ENCODE measurements at regions not wholly inside any gene's neighbourhood (a gene's known extent, or its start where the extent isn't known, plus 50 kb on each side); places are given as distances from the start of the nearest gene placed in this dataset.

DNA sequence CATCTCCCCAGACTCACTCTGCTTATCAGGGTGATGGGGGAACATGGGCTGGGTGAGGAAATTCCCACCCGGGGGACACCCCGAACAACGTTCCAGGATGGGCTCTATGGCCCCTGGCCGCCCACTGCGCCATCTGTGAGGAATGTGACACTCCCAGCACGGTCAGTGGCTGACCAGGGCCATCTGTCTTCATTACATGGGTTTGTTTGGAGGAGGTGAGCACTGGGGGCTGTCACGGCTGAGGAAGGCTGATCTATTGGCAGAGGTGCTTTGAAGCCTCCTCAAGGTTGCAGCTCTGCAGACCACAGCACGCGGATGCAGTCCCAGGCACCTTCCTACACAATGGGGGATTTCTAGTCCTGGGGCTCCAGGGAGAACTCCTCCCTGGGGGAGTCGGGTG, 214.1 kb upstream of the FOXF1 start:
- H3K27me3 ChIP-seq = no peaks in the 10 kb centered on the region
- TF ChIP-seq, protein P1, sequence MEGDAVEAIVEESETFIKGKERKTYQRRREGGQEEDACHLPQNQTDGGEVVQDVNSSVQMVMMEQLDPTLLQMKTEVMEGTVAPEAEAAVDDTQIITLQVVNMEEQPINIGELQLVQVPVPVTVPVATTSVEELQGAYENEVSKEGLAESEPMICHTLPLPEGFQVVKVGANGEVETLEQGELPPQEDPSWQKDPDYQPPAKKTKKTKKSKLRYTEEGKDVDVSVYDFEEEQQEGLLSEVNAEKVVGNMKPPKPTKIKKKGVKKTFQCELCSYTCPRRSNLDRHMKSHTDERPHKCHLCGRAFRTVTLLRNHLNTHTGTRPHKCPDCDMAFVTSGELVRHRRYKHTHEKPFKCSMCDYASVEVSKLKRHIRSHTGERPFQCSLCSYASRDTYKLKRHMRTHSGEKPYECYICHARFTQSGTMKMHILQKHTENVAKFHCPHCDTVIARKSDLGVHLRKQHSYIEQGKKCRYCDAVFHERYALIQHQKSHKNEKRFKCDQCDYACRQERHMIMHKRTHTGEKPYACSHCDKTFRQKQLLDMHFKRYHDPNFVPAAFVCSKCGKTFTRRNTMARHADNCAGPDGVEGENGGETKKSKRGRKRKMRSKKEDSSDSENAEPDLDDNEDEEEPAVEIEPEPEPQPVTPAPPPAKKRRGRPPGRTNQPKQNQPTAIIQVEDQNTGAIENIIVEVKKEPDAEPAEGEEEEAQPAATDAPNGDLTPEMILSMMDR (IDR thresholded peaks at IDR 0.05) = no peak
- peak overlapping the region; percentile 73 for H3K27ac ChIP-seq
- no peaks in the 10 kb centered on the region for H3K4me1 ChIP-seq
- no peaks in the 10 kb centered on the region for H3K36me3 ChIP-seq
- no peaks in the 10 kb centered on the region for H3K9me3 ChIP-seq
- no peak for DNase-seq
- H3K4me3 ChIP-seq = no peak overlapping the region
- peak overlapping the region in 1 of 2 donors; percentile 4 for H3K9ac ChIP-seq (ENCODE audit: low read depth in 2 of 2, low read length in 2 of 2)
- intact Hi-C loops (cut with DNase I) = no loop called here

DNA sequence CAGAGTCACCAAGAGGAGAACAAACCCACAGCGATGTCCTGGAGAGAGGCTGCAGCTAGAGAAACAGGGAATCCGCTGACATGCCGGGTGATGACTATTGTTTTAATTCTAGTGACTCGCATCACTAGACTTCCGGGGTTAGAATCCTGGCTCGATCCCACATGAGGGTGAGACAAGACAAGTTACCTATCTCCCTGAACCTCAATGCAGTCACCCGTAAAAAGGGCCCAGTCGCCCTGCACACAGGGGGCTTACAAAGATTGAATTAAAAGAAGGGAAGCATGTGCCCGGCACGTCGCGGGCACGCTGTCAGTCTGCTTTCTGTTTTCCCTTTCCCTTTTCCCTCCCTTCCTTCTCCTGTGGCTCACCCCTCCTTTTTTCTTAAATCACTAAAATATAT, 212.9 kb upstream of the FOXF1 start:
- peak overlapping the region; percentile 73 for H3K27ac ChIP-seq
- no peaks in the 10 kb centered on the region for H3K4me1 ChIP-seq
- intact Hi-C loops (cut with DNase I) = no loop called here
- TF ChIP-seq, protein P1 (IDR thresholded peaks at IDR 0.05) = no peak
- DNase-seq = no peak
- peak overlapping the region in 1 of 2 donors; percentile 35 for H3K9ac ChIP-seq (ENCODE audit: low read depth in 2 of 2, low read length in 2 of 2)
- no peaks in the 10 kb centered on the region for H3K9me3 ChIP-seq
- H3K36me3 ChIP-seq = no peaks in the 10 kb centered on the region
- H3K27me3 ChIP-seq = no peaks in the 10 kb centered on the region
- H3K4me3 ChIP-seq = no peak overlapping the region

DNA sequence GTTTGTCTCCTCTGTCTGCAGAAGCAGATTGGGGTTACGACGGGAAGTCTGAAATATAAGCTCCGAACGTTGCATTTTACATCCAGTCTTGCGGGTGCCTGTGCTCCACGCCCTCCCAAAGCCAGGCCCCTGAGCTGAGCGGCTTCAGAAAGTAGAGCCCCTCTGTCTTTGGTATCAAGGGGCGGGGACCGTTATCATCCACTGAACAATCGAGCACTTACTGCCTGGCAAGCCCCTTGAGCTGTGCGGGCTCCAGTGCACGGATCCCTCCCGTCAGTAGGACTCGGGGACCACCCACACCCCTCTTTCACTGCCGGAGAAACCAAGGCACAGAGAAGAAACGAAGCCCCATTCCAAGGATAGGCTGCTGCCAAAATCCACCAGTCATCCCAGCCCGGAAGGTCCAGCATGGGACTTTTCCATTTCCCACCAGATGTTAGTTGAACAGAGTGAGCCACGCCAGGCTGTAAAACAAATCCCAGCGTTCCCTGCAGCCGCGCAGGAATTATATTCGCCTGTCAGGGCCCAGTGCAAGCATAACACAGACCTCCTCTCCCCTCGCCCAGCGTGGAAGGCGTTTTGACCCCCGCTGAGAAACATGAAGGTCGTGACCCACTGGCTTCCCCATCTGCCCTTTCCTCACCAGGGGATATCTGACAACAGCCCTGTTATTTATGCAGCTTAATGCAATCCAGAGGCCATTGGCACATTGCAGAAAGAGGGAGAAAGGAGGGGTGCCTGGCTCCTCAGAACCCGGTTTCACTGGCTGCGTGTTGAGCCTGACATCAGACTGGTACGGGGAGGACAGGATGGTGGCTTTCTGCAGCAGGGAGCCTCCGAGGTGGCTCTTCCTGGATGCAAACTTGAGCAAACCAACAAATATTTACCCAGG, 212.2 kb upstream of the FOXF1 start:
- TF ChIP-seq, protein P1 (IDR thresholded peaks at IDR 0.05) = no peak
- Histone ChIP-seq H3K27me3 (no peaks in the 10 kb centered on the region), H3K27ac (peak overlapping the region; percentile 73), H3K4me3 (no peak overlapping the region), H3K36me3 (no peaks in the 10 kb centered on the region), H3K9me3 (no peaks in the 10 kb centered on the region), H3K9ac (ENCODE audit: low read depth in 2 of 2, low read length in 2 of 2) (peak overlapping the region; percentile 26 to 50), H3K4me1 (no peaks in the 10 kb centered on the region)
- no peak for DNase-seq
- intact Hi-C loops (cut with DNase I) = no loop called here

DNA sequence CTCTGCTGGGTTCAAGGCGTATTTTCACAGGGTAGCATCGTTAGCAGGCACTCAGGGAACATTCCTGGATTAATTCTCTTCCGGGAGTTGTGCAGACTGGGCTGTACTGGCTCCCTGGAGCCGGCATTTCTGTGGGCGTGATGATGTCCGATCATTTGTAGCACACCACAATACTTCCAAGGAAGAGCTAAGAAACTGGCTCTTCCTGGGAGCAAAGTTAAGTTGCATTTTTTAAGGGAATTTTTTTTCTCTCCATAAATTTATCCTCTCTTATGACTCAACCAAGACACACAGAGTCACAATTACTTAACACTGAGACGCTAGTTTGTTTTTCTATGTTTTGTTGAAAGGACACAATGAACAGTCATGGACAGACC, 211.6 kb upstream of the FOXF1 start:
- intact Hi-C loops (cut with DNase I) = no loop called here
- Histone ChIP-seq H3K36me3 (no peaks in the 10 kb centered on the region), H3K27me3 (no peaks in the 10 kb centered on the region), H3K4me1 (no peaks in the 10 kb centered on the region), H3K27ac (peak overlapping the region; percentile 73), H3K4me3 (no peak overlapping the region), H3K9ac (ENCODE audit: low read depth in 2 of 2, low read length in 2 of 2) (no peak overlapping the region), H3K9me3 (no peaks in the 10 kb centered on the region)
- TF ChIP-seq, protein P1 (IDR thresholded peaks at IDR 0.05) = no peak
- no peak for DNase-seq

DNA sequence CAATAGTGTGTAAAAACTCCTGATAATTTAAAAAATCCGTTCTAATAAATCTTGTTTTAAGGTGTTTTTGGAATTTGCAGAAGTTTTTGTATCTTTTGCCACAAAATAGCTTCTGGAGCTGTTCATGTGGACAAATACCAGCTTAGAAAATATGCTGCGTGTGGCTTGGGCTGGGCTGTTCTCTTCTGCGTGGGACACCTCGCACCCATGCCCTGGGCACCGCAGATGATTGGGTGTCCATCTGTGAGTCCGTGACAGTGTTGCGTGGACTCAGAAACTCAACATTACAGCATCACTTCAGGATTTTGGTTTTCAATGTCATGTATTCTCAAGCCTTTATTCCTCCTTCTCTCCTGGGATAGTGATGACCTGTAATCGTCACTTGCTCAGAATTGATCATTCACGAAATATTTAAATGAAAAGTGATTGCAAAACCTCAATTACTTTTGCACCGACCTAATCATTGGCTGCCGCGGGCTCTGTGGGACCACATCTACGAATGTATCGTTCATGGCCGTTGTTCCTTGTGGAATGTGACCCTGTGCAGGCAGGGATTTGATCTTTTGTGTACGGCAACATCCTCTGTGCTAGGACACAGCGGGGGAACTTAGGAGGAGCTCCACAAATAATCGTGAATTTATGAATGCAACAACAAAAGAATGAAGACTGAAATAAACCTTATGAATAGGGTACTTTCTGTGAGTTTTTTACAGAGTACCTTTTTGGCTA, 210.3 kb upstream of the FOXF1 start:
- no peak overlapping the region for H3K9ac ChIP-seq (ENCODE audit: low read depth in 2 of 2, low read length in 2 of 2)
- TF ChIP-seq, protein P1 (IDR thresholded peaks at IDR 0.05) = no peak
- intact Hi-C loops (cut with DNase I) = no loop called here
- H3K36me3 ChIP-seq = no peaks in the 10 kb centered on the region
- H3K9me3 ChIP-seq = no peaks in the 10 kb centered on the region
- no peak overlapping the region for H3K4me3 ChIP-seq
- peak overlapping the region; percentile 30 for H3K27ac ChIP-seq
- no peak for DNase-seq
- H3K4me1 ChIP-seq = no peaks in the 10 kb centered on the region
- H3K27me3 ChIP-seq = no peaks in the 10 kb centered on the region

Data from colonic mucosa (tissue), 4 donors.